SU-DHL-6 (cell line): ENCODE measurements at regions not wholly inside any gene's neighbourhood (a gene's known extent, or its start where the extent isn't known, plus 50 kb on each side); places are given as distances from the start of the nearest gene placed in this dataset.

Source experiments
- CTCF ChIP-seq: fragments of 200-600 bp; sonication (generic); IDR thresholded peaks from one replicate; pipeline ENCODE4 v1.5.1; 2017; ENCODE audit warnings: antibody characterized with exemption, mild to moderate bottlenecking, low read length, moderate library complexity; ENCODE audit not compliant: insufficient read depth, poor library complexity, severe bottlenecking
- EZH2phosphoT487 ChIP-seq: fragments of 200-600 bp; sonication (generic), shearing (Covaris generic); conservative IDR thresholded peaks from 2 replicates; pipeline ENCODE4 v1.6.1; 2018; ENCODE audit warnings: mild to moderate bottlenecking, antibody characterized with exemption, low read length, moderate library complexity, mixed read lengths

DNA sequence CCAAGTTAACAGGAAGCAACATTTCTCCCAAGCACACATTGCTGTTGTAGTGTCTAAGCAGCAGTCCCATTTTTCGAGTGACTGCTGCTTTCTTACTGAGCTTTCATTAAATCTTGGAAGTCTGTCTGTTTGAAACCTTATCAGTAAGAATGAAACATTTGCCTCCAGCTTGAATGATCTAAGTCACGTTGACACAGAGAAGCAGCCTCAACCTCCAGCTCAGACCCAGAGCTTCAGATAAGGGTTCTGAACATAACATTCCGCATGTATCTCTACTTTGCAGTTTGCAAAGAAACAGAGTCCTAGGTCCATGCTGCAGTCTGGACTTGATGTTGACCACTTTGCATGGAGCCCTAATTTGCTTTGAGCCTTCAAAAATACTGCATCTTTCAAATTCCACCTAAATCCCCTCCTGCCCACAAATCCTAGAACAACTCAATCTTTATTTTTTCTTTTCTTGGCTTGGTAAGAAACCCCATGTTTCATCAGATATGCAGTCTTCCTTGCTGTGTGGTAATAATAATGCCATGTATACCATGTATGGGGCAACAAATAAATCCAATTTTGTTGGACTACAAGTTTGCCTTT, 698.7 kb upstream of the IGFBP3 start:
- TF ChIP-seq CTCF: no peak
- TF ChIP-seq EZH2phosphoT487: no peak
